Ovary (tissue), 3 donors: ENCODE measurements at regions not wholly inside any gene's neighbourhood (a gene's known extent, or its start where the extent isn't known, plus 50 kb on each side); places are given as distances from the start of the nearest gene placed in this dataset.

Source experiments
- CTCF ChIP-seq, 3 donors: fragments of 450-650 bp in 2 of 3; fragments of 200-600 bp in 1 of 3; IDR thresholded peaks; one replicate each; pipeline versions ENCODE4 v1.5.1 to v1.8.0; 2016 to 2022; ENCODE audit warnings: antibody characterized with exemption in 3 of 3, mild to moderate bottlenecking in 1 of 3
- POLR2A ChIP-seq: fragments of 450-650 bp; IDR thresholded peaks from one replicate; pipeline ENCODE4 v1.6.1; 2017; ENCODE audit warnings: antibody characterized with exemption, mild to moderate bottlenecking, moderate library complexity
- donor health status: DM: no; HTN: no; CAD: no.

GRCh38 chr6:120357447-120357846, 976.8 kb downstream of the TBC1D32 start:
- TF ChIP-seq CTCF (IDR thresholded peaks at IDR 0.05) (no peak), POLR2A (no peak)
